ENCODE measurements at regions not wholly inside any gene's neighbourhood (a gene's known extent, or its start where the extent isn't known, plus 50 kb on each side); places are given as distances from the start of the nearest gene placed in this dataset.

DNA sequence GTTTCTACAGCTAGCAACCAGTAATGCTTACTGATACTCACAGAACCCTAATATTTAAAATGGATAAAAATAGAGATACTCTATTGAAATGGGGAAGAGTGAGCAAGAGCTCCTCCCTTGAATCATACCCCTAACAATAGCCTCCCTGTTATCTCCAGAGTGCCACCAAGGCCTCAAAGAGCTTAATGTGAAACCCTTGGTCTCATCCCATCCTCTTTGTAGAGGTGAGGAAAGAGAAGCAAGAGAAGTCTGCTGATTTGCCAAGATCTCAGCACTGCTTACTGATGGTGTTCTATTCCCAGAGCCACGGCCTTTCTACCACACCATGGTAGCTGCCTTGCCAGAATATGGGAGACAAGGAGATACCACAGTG, 463.4 kb upstream of the PROK2 start:
- peaks cover 0 to 46% of the 10 kb centered on the region in 2 experiments; a peak in 1 of 4 replicates for H3K4me1 ChIP-seq (ENCODE audit: control insufficient read depth in 1 of 2, insufficient read depth in 2 of 2, low read depth in 1 of 2, low read length in 1 of 2)
- no peaks in the 10 kb centered on the region for H3K9me3 ChIP-seq
- no peak for TF ChIP-seq GATA2 (CRISPR knock-in tag; IDR thresholded peaks at IDR 0.05)
- TF ChIP-seq RAD21 (IDR thresholded peaks at IDR 0.05; ENCODE audit: low read length) = no peak
- TF ChIP-seq TEAD4 (IDR thresholded peaks at IDR 0.05; ENCODE audit: borderline replicate concordance, insufficient read depth) = no peak
- no peak for TF ChIP-seq RFX5 (IDR thresholded peaks at IDR 0.05; ENCODE audit: low read length)
- no peak for TF ChIP-seq TAF1 (IDR thresholded peaks at IDR 0.05; ENCODE audit: borderline replicate concordance, low read depth, low read length)
- no peak for TF ChIP-seq MEF2A (IDR thresholded peaks at IDR 0.05; ENCODE audit: borderline replicate concordance, low read depth)
- TF ChIP-seq, protein P1, sequence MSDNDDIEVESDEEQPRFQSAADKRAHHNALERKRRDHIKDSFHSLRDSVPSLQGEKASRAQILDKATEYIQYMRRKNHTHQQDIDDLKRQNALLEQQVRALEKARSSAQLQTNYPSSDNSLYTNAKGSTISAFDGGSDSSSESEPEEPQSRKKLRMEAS (IDR thresholded peaks at IDR 0.05; ENCODE audit: low read depth) = no peak
- TF ChIP-seq TCF12 (IDR thresholded peaks at IDR 0.05) = no peak
- no peak for TF ChIP-seq RXRA (IDR thresholded peaks at IDR 0.05; ENCODE audit: borderline replicate concordance, low read depth)
- no peak for TF ChIP-seq POLR2AphosphoS5 (IDR thresholded peaks at IDR 0.05; ENCODE audit: low read depth, low read length)
- TF ChIP-seq, protein P2, sequence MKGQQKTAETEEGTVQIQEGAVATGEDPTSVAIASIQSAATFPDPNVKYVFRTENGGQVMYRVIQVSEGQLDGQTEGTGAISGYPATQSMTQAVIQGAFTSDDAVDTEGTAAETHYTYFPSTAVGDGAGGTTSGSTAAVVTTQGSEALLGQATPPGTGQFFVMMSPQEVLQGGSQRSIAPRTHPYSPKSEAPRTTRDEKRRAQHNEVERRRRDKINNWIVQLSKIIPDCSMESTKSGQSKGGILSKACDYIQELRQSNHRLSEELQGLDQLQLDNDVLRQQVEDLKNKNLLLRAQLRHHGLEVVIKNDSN (IDR thresholded peaks at IDR 0.05; ENCODE audit: borderline replicate concordance, low read depth) = no peak
- TF ChIP-seq FOXJ3 (CRISPR knock-in tag; IDR thresholded peaks at IDR 0.05) = no peak
- TF ChIP-seq SIN3A (IDR thresholded peaks at IDR 0.05; ENCODE audit: borderline replicate concordance, low read depth, low read length) = no peak
- no peak for TF ChIP-seq FOSL2 (IDR thresholded peaks at IDR 0.05; ENCODE audit: borderline replicate concordance, low read depth)
- H3F3A ChIP-seq (replicated peaks; ENCODE audit: insufficient read depth) = no peaks in the 10 kb centered on the region
- H3K36me3 ChIP-seq (replicated peaks in 1 of 2; ENCODE audit: control insufficient read depth in 1 of 2, insufficient read depth in 2 of 2, low read length in 1 of 2) = no peaks in the 10 kb centered on the region
- no peak overlapping the region for H3K4me3 ChIP-seq (ENCODE audit: low read depth in 2 of 2, low read length in 1 of 2)
- no peak overlapping the region for H3K27ac ChIP-seq (ENCODE audit: low read depth in 2 of 2, low read length in 1 of 2)
- no peak for DNase-seq
- no peak overlapping the region for H3K9ac ChIP-seq
- H3K27me3 ChIP-seq (ENCODE audit: insufficient read depth) = 0 out of 2 replicates have a peak, but pooled peaks cover 4% of the 10 kb centered on the region
- no peak overlapping the region for H3K4me2 ChIP-seq
- no peaks in the 10 kb centered on the region for H4K20me1 ChIP-seq (ENCODE audit: insufficient read depth)
- H3K79me2 ChIP-seq (ENCODE audit: insufficient read depth) = no peaks in the 10 kb centered on the region
- POLR2A ChIA-PET = no interaction called here
- no peaks in the 10 kb centered on the region for H3K9me2 ChIP-seq
- CTCF ChIA-PET = no interaction called here
- H2AFZ ChIP-seq (ENCODE audit: low read depth) = no peak overlapping the region
- 7% methylated on average over 1 of the region's 1 CpG for WGBS (ENCODE audit: low lambda C conversion rate)

DNA sequence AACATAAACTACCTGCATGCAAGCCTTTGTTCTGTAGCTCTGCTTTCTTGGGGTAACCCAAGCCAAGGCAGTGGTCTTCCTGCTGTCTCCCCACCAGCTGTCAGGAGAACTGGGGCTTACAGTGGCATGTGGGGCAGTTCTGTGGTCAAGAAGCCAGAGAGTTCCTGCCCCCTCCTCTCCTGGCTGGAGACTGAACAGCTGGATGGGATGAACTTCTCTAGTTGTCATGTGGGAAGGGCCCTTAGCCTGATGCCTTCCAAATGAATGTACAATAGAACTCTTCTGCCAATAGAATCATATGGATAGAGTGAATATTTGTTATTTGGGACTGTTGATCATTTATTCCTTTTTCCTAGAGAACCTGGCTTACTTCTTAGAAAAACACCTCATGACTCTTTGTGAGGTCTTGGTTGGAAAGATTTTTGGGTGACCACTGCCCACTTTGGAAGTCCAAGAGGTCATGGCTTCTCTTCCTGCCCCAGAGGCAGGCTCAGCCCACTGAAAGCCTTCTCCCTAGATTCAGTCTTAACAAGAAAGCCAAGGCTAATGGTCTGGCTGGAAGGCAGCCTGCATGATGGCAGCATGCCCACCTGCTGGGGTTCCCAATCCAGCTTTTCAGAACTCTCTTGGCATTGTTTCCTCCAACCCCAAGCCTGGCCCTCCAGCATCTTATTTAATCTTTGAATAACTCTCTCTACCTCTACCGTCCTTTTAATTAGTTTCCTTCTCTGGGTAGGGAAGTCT, 462.9 kb upstream of the PROK2 start:
- Histone ChIP-seq H3K36me3 (replicated peaks in 1 of 2; ENCODE audit: control insufficient read depth in 1 of 2, insufficient read depth in 2 of 2, low read length in 1 of 2) (no peaks in the 10 kb centered on the region), H4K20me1 (ENCODE audit: insufficient read depth) (no peaks in the 10 kb centered on the region), H3K27ac (ENCODE audit: low read depth in 2 of 2, low read length in 1 of 2) (no peak overlapping the region), H3K4me1 (ENCODE audit: control insufficient read depth in 1 of 2, insufficient read depth in 2 of 2, low read depth in 1 of 2, low read length in 1 of 2) (peaks cover 0 to 46% of the 10 kb centered on the region in 2 experiments; a peak in 1 of 4 replicates), H3K4me3 (ENCODE audit: low read depth in 2 of 2, low read length in 1 of 2) (no peak overlapping the region), H3F3A (replicated peaks; ENCODE audit: insufficient read depth) (no peaks in the 10 kb centered on the region), H3K9me3 (no peaks in the 10 kb centered on the region), H3K9me2 (no peaks in the 10 kb centered on the region), H3K27me3 (ENCODE audit: insufficient read depth) (0 out of 2 replicates have a peak, but pooled peaks cover 4% of the 10 kb centered on the region), H3K79me2 (ENCODE audit: insufficient read depth) (no peaks in the 10 kb centered on the region), H2AFZ (ENCODE audit: low read depth) (no peak overlapping the region), H3K9ac (no peak overlapping the region), H3K4me2 (no peak overlapping the region)
- ChIA-PET CTCF (interaction anchor here (1.0 kb wide), 1 partner anchor 88 kb away, joined by 4 read pairs; no protein-coding TSS in a partner anchor), POLR2A (no interaction called here)
- 42% methylated on average over 1 of the region's 1 CpG for WGBS (ENCODE audit: low lambda C conversion rate)
- TF ChIP-seq FOSL2 (IDR thresholded peaks at IDR 0.05; ENCODE audit: borderline replicate concordance, low read depth) (no peak), REST (IDR thresholded peaks at IDR 0.05; ENCODE audit: low read depth, low read length) (no peak), TAF1 (IDR thresholded peaks at IDR 0.05; ENCODE audit: borderline replicate concordance, low read depth, low read length) (no peak), RCOR1 (IDR thresholded peaks at IDR 0.05; ENCODE audit: low read length) (no peak), GATA2 (CRISPR knock-in tag; IDR thresholded peaks at IDR 0.05) (no peak), TCF12 (IDR thresholded peaks at IDR 0.05) (no peak), NRF1 (IDR thresholded peaks at IDR 0.05; ENCODE audit: low read depth, low read length) (no peak), IRF3 (IDR thresholded peaks at IDR 0.05; ENCODE audit: low read depth, low read length) (no peak), MEF2A (IDR thresholded peaks at IDR 0.05; ENCODE audit: borderline replicate concordance, low read depth) (no peak)
- TF ChIP-seq, protein P1 (IDR thresholded peaks at IDR 0.05; ENCODE audit: low read depth) = no peak
- DNase-seq = no peak
